Lower leg skin (tissue), 4 donors: ENCODE measurements at regions not wholly inside any gene's neighbourhood (a gene's known extent, or its start where the extent isn't known, plus 50 kb on each side); places are given as distances from the start of the nearest gene placed in this dataset.
"Not testable (repeated sequence)": the region's sequence is repeated elsewhere in the genome, so short reads cannot be mapped to it uniquely, and the experiment has no call there.

Experiments used
- DNase-seq, 2 donors: peaks; one replicate each; pipeline ENCODE4 v3.0.0-alpha.2; 2019; ENCODE audit warnings: low spot score in 2 of 2
- H3K4me3 ChIP-seq: fragments of 200-600 bp; sonication (generic); 2 replicates; pipeline ENCODE4 v1.5.1; 2017; ENCODE audit warnings: mild to moderate bottlenecking, low read depth; ENCODE audit not compliant: poor library complexity, severe bottlenecking
- POLR2A ChIP-seq, 2 donors: fragments of 450-650 bp; IDR thresholded peaks; one replicate each; pipeline ENCODE4 v1.6.1; 2016 to 2017; ENCODE audit warnings: antibody characterized with exemption in 2 of 2, mild to moderate bottlenecking in 1 of 2, moderate library complexity in 1 of 2
- WGBS, 2 donors: methylation state at CpG; one replicate each; pipeline ENCODE4 v1.1.5; 2018; 5-methylcytosine and 5-hydroxymethylcytosine counted together
- intact Hi-C: fragments of 100-400 bp; cut with DNase I; formaldehyde crosslinking; loops from one replicate; pipeline ENCODE4 v1.15.0; 2023; ENCODE audit warnings: low total_unique reads
- TF ChIP-seq, protein P1 (sequence below), 3 donors: fragments of 450-650 bp; IDR thresholded peaks; one replicate each; pipeline ENCODE4 v1.5.1; 2016; ENCODE audit warnings: antibody characterized with exemption in 3 of 3, mild to moderate bottlenecking in 3 of 3, moderate library complexity in 2 of 3

DNA sequence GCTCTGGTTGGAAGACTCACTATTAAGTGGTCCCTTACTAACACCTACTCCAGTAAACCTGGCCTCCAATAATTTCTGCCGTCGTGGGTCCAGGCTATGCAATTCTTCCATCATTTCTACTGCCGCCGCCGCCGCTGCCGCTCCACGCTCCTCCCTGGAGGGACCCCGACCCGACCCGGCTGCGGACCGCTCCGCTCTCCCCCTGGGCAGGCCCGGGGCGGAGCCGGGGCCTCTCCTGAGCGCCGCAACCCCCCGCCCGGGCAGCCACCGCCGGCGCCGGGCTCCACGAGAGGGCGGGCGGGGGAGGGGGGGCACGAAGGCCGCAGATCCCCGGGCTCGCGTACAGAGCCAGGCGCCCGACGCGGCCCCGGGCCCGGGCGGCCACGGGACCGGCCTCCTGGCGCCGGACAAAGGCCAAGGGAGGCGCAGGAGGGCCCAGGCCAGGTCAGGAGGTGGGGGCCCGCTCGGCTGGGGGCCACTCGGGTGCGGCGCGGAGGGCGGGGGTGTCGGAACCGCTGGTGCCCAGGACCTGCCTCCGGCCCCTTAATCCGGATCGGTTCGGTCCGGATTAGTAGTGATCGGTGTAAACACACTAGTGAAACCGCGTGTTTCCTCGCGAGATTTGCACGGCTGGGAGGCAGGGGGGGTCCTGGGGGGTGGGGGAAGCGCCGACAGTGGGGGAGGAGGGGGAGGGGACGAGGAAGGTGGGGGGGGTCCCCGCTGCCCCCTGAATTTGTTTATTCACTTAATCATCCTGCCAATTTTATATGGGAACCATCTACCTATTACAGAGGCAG, 215.1 kb upstream of the CCL2 start:
- WGBS, 2 donors: 73% methylated on average over 28 to 38 of the region's 69 CpGs
- DNase-seq, intact Hi-C loops, H3K4me3 ChIP-seq: not testable (repeated sequence)

DNA sequence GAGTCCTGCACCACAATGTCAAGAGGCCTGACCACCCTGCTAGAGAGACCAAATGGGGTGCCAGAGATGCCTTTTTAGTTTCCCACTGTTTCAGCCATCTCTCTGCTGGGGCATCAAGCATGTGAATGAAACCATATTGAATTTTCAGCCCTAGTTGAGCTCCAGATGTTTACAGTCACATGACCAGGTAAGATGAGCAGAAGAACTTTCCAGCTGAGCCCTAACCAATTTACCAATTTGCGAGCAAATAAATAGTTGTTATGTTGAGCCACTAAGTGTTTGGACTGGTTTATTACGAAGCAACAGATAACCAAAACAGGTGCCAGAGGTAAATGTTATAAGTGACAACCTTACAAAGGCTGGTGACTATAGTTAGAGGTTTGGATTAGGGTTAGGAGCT, 209.1 kb upstream of the CCL2 start:
- intact Hi-C loops: no loop called here
- WGBS, 2 donors: 84 to 86% methylated on average over 2 of the region's 2 CpGs
- TF ChIP-seq, protein P1, sequence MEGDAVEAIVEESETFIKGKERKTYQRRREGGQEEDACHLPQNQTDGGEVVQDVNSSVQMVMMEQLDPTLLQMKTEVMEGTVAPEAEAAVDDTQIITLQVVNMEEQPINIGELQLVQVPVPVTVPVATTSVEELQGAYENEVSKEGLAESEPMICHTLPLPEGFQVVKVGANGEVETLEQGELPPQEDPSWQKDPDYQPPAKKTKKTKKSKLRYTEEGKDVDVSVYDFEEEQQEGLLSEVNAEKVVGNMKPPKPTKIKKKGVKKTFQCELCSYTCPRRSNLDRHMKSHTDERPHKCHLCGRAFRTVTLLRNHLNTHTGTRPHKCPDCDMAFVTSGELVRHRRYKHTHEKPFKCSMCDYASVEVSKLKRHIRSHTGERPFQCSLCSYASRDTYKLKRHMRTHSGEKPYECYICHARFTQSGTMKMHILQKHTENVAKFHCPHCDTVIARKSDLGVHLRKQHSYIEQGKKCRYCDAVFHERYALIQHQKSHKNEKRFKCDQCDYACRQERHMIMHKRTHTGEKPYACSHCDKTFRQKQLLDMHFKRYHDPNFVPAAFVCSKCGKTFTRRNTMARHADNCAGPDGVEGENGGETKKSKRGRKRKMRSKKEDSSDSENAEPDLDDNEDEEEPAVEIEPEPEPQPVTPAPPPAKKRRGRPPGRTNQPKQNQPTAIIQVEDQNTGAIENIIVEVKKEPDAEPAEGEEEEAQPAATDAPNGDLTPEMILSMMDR (IDR thresholded peaks at IDR 0.05): no peak
- TF ChIP-seq POLR2A (IDR thresholded peaks at IDR 0.05): no peak
- H3K4me3 ChIP-seq: no peak overlapping the region
- DNase-seq: no peak

DNA sequence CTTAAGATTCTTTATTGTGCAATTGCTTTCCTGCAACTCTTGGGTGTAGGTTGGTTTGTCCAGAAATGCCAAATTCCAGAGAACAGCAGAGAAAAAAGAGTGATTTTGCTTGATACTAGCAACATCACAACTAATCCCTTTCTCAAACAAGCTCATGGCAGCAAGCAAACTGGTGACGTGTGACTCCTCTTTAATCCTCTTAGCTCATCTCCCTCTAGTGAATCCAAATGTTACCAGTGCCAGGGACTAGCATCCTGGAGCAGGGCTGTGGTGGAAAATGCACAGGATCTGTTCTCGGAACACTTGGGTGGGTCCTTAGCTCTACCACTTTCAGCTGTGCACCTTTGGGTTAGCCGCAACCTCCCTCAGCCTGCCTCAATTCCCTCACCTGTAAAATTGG, 204.0 kb upstream of the CCL2 start:
- 58 to 60% methylated on average over 3 of the region's 3 CpGs for WGBS, 2 donors
- intact Hi-C loops: no loop called here
- H3K4me3 ChIP-seq: no peak overlapping the region

DNA sequence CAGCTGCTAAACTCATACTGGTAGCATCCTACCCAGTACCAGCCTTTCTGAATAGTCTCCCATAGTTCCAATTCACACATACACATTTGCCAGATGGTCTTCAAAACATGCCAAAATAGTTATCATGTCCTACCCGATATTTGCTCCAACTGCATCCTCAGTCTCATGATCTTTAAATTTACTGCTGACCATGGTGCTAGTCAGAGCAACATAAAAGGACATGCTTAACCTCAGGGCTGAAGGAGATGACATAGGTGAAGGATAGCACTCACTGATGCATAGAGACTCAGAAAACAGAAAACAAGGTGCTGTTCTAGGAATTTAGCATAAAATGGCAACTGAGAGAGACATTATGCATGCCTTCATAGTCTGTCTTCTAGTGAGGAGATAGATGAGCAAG, 200.6 kb upstream of the CCL2 start:
- no peak overlapping the region for H3K4me3 ChIP-seq
- intact Hi-C loops: no loop called here
- no peak for DNase-seq
- 76 to 92% methylated on average over 1 of the region's 1 CpG for WGBS, 2 donors
- no peak for TF ChIP-seq POLR2A (IDR thresholded peaks at IDR 0.05)
- TF ChIP-seq, protein P1 (IDR thresholded peaks at IDR 0.05): no peak

More for the DNA sequence above, 204.0 kb upstream of the CCL2 start:
- TF ChIP-seq, protein P1 (IDR thresholded peaks at IDR 0.05): no peak
- TF ChIP-seq POLR2A (IDR thresholded peaks at IDR 0.05): no peak
- no peak for DNase-seq

DNA sequence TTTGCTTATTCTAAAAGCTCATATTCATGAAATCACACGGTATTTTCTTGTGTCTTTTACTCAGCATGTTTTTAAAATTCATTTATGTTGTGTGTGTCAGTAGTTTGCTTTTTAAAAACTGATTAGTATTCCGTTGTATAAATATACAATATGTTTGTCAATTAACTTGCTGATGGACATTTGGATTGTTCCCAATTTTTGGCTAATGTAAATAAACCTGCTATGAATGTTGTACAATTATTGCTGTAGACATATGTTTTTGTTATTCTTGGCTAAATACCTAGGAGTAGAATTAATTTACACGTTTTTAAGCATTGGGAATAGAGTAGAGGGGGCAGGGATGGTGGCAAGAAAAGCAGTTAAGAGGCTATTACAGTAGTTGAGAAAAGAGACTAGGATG, 199.5 kb upstream of the CCL2 start:
- TF ChIP-seq, protein P1 (IDR thresholded peaks at IDR 0.05): no peak
- TF ChIP-seq POLR2A (IDR thresholded peaks at IDR 0.05): no peak
- intact Hi-C loops: no loop called here
- no peak for DNase-seq
- 52 to 55% methylated on average over 3 of the region's 3 CpGs for WGBS, 2 donors
- no peak overlapping the region for H3K4me3 ChIP-seq

DNA sequence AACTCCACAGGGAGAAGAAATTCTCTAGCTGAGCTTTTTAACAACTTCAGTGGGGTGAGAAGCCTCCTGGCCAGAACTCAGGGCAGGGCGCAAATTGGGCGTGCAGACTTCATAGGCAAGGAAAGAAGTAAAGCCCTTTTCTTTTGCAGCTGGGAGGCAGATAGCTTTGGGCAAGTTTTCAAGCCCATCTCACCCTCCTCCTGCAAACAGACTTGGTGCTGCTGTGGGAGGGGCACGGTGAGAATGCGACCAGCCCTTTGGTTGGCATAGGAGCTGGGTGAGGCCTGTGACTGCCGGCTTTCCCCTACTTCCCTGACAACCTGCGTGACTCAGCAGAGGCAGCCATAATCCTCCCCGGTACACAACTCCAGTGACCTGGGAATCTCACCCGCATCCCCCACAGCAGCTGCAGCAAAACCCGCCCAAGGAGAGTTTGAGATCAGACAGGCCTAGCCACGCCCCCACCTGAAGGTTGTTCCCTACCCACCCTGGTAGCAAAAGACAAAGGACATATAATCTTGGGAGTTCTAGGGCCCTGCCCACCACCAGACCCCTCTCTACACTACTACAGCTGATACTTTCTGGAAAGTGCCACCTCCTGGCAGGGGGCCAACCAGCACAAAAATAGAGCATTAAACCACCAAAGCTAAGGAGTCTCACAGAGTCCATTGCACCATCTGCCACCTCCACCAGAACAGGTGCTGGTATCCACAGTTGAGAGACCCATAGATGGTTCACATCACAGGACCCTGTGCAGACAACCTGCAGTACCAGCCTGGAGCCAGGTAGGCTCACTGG, 195.5 kb upstream of the CCL2 start:
- 69 to 91% methylated on average over 10 of the region's 10 CpGs for WGBS, 2 donors
- no peak for TF ChIP-seq POLR2A (IDR thresholded peaks at IDR 0.05)
- TF ChIP-seq, protein P1 (IDR thresholded peaks at IDR 0.05): no peak
- intact Hi-C loops: no loop called here
- no peak for DNase-seq
- no peak overlapping the region for H3K4me3 ChIP-seq
